ENCODE measurements at regions not wholly inside any gene's neighbourhood (a gene's known extent, or its start where the extent isn't known, plus 50 kb on each side); places are given as distances from the start of the nearest gene placed in this dataset.

GRCh38 chr4:146029147-146029546 is 90.5 kb upstream of the ZNF827 start:
- DNase-seq = no peak
- Histone ChIP-seq H3K4me1 (no peaks in the 10 kb centered on the region), H3K9me3 (no peaks in the 10 kb centered on the region), H3K36me3 (no peaks in the 10 kb centered on the region), H3K27me3 (no peaks in the 10 kb centered on the region; the same call in none of the 2 replicates), H3K4me3 (ENCODE audit: low read depth, low read length) (no peak overlapping the region)
- TF ChIP-seq CTCF (IDR thresholded peaks at IDR 0.05; ENCODE audit: low read depth, low read length) = no peak

GRCh38 chr4:146027761-146028160 is 89.1 kb upstream of the ZNF827 start:
- no peak for DNase-seq
- Histone ChIP-seq H3K36me3 (no peaks in the 10 kb centered on the region), H3K4me1 (no peaks in the 10 kb centered on the region), H3K9me3 (no peaks in the 10 kb centered on the region), H3K4me3 (ENCODE audit: low read depth, low read length) (no peak overlapping the region), H3K27me3 (no peaks in the 10 kb centered on the region; the same call in none of the 2 replicates)
- no peak for TF ChIP-seq CTCF (IDR thresholded peaks at IDR 0.05; ENCODE audit: low read depth, low read length)

- H3K4me3 ChIP-seq (ENCODE audit: low read depth, low read length) = no peak overlapping the region
- TF ChIP-seq CTCF (IDR thresholded peaks at IDR 0.05; ENCODE audit: low read depth, low read length) = no peak
Observed at GRCh38 chr4:146023334-146023967, 84.8 kb upstream of the ZNF827 start.

GRCh38 chr4:146022541-146022940 is 83.9 kb upstream of the ZNF827 start:
- no peak overlapping the region for H3K4me3 ChIP-seq (ENCODE audit: low read depth, low read length)
- peaks cover 4% of the 10 kb centered on the region; the same call in 1 of the 2 replicates for H3K27me3 ChIP-seq
- no peak for TF ChIP-seq CTCF (IDR thresholded peaks at IDR 0.05; ENCODE audit: low read depth, low read length)
- no peaks in the 10 kb centered on the region for H3K4me1 ChIP-seq
- no peaks in the 10 kb centered on the region for H3K9me3 ChIP-seq
- no peak for DNase-seq
- no peaks in the 10 kb centered on the region for H3K36me3 ChIP-seq

More at GRCh38 chr4:146023334-146023967, 84.8 kb upstream of the ZNF827 start:
- H3K4me1 ChIP-seq = no peaks in the 10 kb centered on the region
- DNase-seq = no peak
- no peaks in the 10 kb centered on the region for H3K36me3 ChIP-seq
- peaks cover 4% of the 10 kb centered on the region for H3K27me3 ChIP-seq
- no peaks in the 10 kb centered on the region for H3K9me3 ChIP-seq

GRCh38 chr4:146018247-146018646 is 79.6 kb upstream of the ZNF827 start:
- no peaks in the 10 kb centered on the region for H3K36me3 ChIP-seq
- H3K27me3 ChIP-seq = peaks cover 4% of the 10 kb centered on the region; the same call in 1 of the 2 replicates
- TF ChIP-seq CTCF (IDR thresholded peaks at IDR 0.05; ENCODE audit: low read depth, low read length) = no peak
- H3K4me1 ChIP-seq = no peaks in the 10 kb centered on the region
- no peak overlapping the region for H3K4me3 ChIP-seq (ENCODE audit: low read depth, low read length)
- H3K9me3 ChIP-seq = no peaks in the 10 kb centered on the region
- DNase-seq = no peak

- H3K27me3 ChIP-seq = no peaks in the 10 kb centered on the region
- TF ChIP-seq CTCF (IDR thresholded peaks at IDR 0.05; ENCODE audit: low read depth, low read length) = no peak
- H3K36me3 ChIP-seq = no peaks in the 10 kb centered on the region
- H3K9me3 ChIP-seq = no peaks in the 10 kb centered on the region
- H3K4me1 ChIP-seq = no peaks in the 10 kb centered on the region
- no peak for DNase-seq
- no peak overlapping the region for H3K4me3 ChIP-seq (ENCODE audit: low read depth, low read length)
Observed at GRCh38 chr4:146004730-146005129, 66.1 kb upstream of the ZNF827 start.

All from BE2C (cell line).